NT2/D1 (cell line): ENCODE measurements at regions not wholly inside any gene's neighbourhood (a gene's known extent, or its start where the extent isn't known, plus 50 kb on each side); places are given as distances from the start of the nearest gene placed in this dataset.

Source experiments
- SUZ12 ChIP-seq: IDR thresholded peaks from 2 replicates; pipeline ENCODE4 v1.6.1; 2011; ENCODE audit not compliant: insufficient read length, insufficient read depth; ENCODE audit errors: extremely low read depth
- YY1 ChIP-seq: IDR thresholded peaks from 2 replicates; pipeline ENCODE4 v1.6.1; 2011; ENCODE audit not compliant: insufficient read length, insufficient read depth
- ZNF274 ChIP-seq: IDR thresholded peaks from 2 replicates; pipeline ENCODE4 v1.6.1; 2011; ENCODE audit warnings: mild to moderate bottlenecking, low read depth, low read length

GRCh38 chr17:15894913-15895658 lies 49.8 kb upstream of the ADORA2B start:
- TF ChIP-seq YY1 (no peak), SUZ12 (no peak), ZNF274 (no peak)
